ENCODE measurements at regions not wholly inside any gene's neighbourhood (a gene's known extent, or its start where the extent isn't known, plus 50 kb on each side); places are given as distances from the start of the nearest gene placed in this dataset.

GRCh38 chr1:193569096-193569982, 382.9 kb upstream of the B3GALT2 start:
- in situ Hi-C loops (cut with HindIII; ENCODE audit: low sequenced_read_pairs) = no loop called here

- in situ Hi-C loops (cut with HindIII; ENCODE audit: low sequenced_read_pairs) = no loop called here
These were observed 382.1 kb upstream of the B3GALT2 start for GRCh38 chr1:193568512-193568911.

- in situ Hi-C loops (cut with HindIII; ENCODE audit: low sequenced_read_pairs) = no loop called here
These were observed 381.5 kb upstream of the B3GALT2 start for GRCh38 chr1:193567937-193568336.

GRCh38 chr1:193566735-193567134, 380.3 kb upstream of the B3GALT2 start:
- in situ Hi-C loops (cut with HindIII; ENCODE audit: low sequenced_read_pairs) = no loop called here

- in situ Hi-C loops (cut with HindIII; ENCODE audit: low sequenced_read_pairs) = no loop called here
These were observed 379.7 kb upstream of the B3GALT2 start for GRCh38 chr1:193565971-193566577.

GRCh38 chr1:193562121-193562520, 375.7 kb upstream of the B3GALT2 start:
- in situ Hi-C loops (cut with HindIII; ENCODE audit: low sequenced_read_pairs) = no loop called here

GRCh38 chr1:193558491-193559028, 372.1 kb upstream of the B3GALT2 start:
- in situ Hi-C loops (cut with HindIII; ENCODE audit: low sequenced_read_pairs) = no loop called here

- in situ Hi-C loops (cut with HindIII; ENCODE audit: low sequenced_read_pairs) = no loop called here
These were observed 369.4 kb upstream of the B3GALT2 start for GRCh38 chr1:193555662-193556441.

GRCh38 chr1:193553564-193553963, 367.2 kb upstream of the B3GALT2 start:
- in situ Hi-C loops (cut with HindIII; ENCODE audit: low sequenced_read_pairs) = no loop called here

GRCh38 chr1:193552274-193552673, 365.9 kb upstream of the B3GALT2 start:
- in situ Hi-C loops (cut with HindIII; ENCODE audit: low sequenced_read_pairs) = no loop called here

GRCh38 chr1:193549081-193549480, 362.7 kb upstream of the B3GALT2 start:
- in situ Hi-C loops (cut with HindIII; ENCODE audit: low sequenced_read_pairs) = no loop called here

- in situ Hi-C loops (cut with HindIII; ENCODE audit: low sequenced_read_pairs) = no loop called here
These were observed 358.8 kb upstream of the B3GALT2 start for GRCh38 chr1:193545171-193545570.

GRCh38 chr1:193543259-193543658, 356.8 kb upstream of the B3GALT2 start:
- in situ Hi-C loops (cut with HindIII; ENCODE audit: low sequenced_read_pairs) = no loop called here

GRCh38 chr1:193542690-193543089, 356.3 kb upstream of the B3GALT2 start:
- in situ Hi-C loops (cut with HindIII; ENCODE audit: low sequenced_read_pairs) = no loop called here

GRCh38 chr1:193540511-193540910, 354.1 kb upstream of the B3GALT2 start:
- in situ Hi-C loops (cut with HindIII; ENCODE audit: low sequenced_read_pairs) = no loop called here

GRCh38 chr1:193539731-193540459, 353.5 kb upstream of the B3GALT2 start:
- in situ Hi-C loops (cut with HindIII; ENCODE audit: low sequenced_read_pairs) = no loop called here

GRCh38 chr1:193538680-193539079, 352.3 kb upstream of the B3GALT2 start:
- in situ Hi-C loops (cut with HindIII; ENCODE audit: low sequenced_read_pairs) = no loop called here

GRCh38 chr1:193538003-193538354, 351.6 kb upstream of the B3GALT2 start:
- in situ Hi-C loops (cut with HindIII; ENCODE audit: low sequenced_read_pairs) = no loop called here

- in situ Hi-C loops (cut with HindIII; ENCODE audit: low sequenced_read_pairs) = no loop called here
These were observed 351.0 kb upstream of the B3GALT2 start for GRCh38 chr1:193537266-193538002.

- in situ Hi-C loops (cut with HindIII; ENCODE audit: low sequenced_read_pairs) = no loop called here
These were observed 347.4 kb upstream of the B3GALT2 start for GRCh38 chr1:193533853-193534252.

Data from endothelial cell of hepatic sinusoid (primary cell).